Activated T-cell treated with anti-CD3 and anti-CD28 coated beads, Interleukin-2, amount 50 U/mL, for 4 hours (primary cell): ENCODE measurements at regions not wholly inside any gene's neighbourhood (a gene's known extent, or its start where the extent isn't known, plus 50 kb on each side); places are given as distances from the start of the nearest gene placed in this dataset.

Source experiments
- ATAC-seq, 2 donors: fragments of 200-7000 bp; cut with Tn5 transposase; one replicate each; pipeline ENCODE4 v1.10.0; 2021
- DNase-seq: peaks from one replicate; pipeline ENCODE4 v3.0.0-alpha.2; 2020
- H3K27me3 Mint-ChIP-seq: one replicate; pipeline ENCODE4 v1.8.0; 2021; ENCODE audit warnings: low read depth, mixed read lengths
- H3K36me3 Mint-ChIP-seq: one replicate; pipeline ENCODE4 v1.8.0; 2022; ENCODE audit warnings: mixed read lengths; ENCODE audit not compliant: insufficient read depth
- H3K4me1 Mint-ChIP-seq: one replicate; pipeline ENCODE4 v1.8.0; 2021; ENCODE audit warnings: low read depth, mixed read lengths
- H3K4me3 Mint-ChIP-seq: one replicate; pipeline ENCODE4 v1.8.0; 2021; ENCODE audit warnings: mild to moderate bottlenecking, moderate library complexity, mixed read lengths
- H3K9me3 Mint-ChIP-seq: one replicate; pipeline ENCODE4 v1.8.0; 2021; ENCODE audit warnings: mixed read lengths

GRCh38 chr6:14857501-14857900 is 388.4 kb upstream of the JARID2 start:
- Mint-ChIP-seq H3K4me3 (peak overlapping the region; percentile 69), H3K27me3 (no peaks in the 10 kb centered on the region), H3K9me3 (no peaks in the 10 kb centered on the region), H3K4me1 (peaks cover 47% of the 10 kb centered on the region), H3K36me3 (no peaks in the 10 kb centered on the region)
- DNase-seq (peak; percentile 81), ATAC-seq (peak; percentile 71 to 77)

- no peak overlapping the region for H3K4me3 Mint-ChIP-seq
- H3K9me3 Mint-ChIP-seq, result no peaks in the 10 kb centered on the region
- DNase-seq, result no peak
- H3K27me3 Mint-ChIP-seq, result no peaks in the 10 kb centered on the region
- ATAC-seq, result peak; percentile 71 to 81
- no peaks in the 10 kb centered on the region for H3K36me3 Mint-ChIP-seq
- H3K4me1 Mint-ChIP-seq, result peaks cover 47% of the 10 kb centered on the region
These were observed 387.1 kb upstream of the JARID2 start for GRCh38 chr6:14858808-14859207.

- DNase-seq, result no peak
- no peak for ATAC-seq
- H3K4me3 Mint-ChIP-seq, result no peak overlapping the region
- no peaks in the 10 kb centered on the region for H3K9me3 Mint-ChIP-seq
- H3K36me3 Mint-ChIP-seq, result no peaks in the 10 kb centered on the region
- H3K4me1 Mint-ChIP-seq, result peaks cover 51% of the 10 kb centered on the region
- no peaks in the 10 kb centered on the region for H3K27me3 Mint-ChIP-seq
These were observed 385.1 kb upstream of the JARID2 start for GRCh38 chr6:14860774-14861173.

- Mint-ChIP-seq H3K36me3 (no peaks in the 10 kb centered on the region), H3K4me1 (peaks cover 47% of the 10 kb centered on the region), H3K27me3 (no peaks in the 10 kb centered on the region), H3K4me3 (no peak overlapping the region), H3K9me3 (no peaks in the 10 kb centered on the region)
- ATAC-seq (no peak), DNase-seq (no peak)
These were observed 384.4 kb upstream of the JARID2 start for GRCh38 chr6:14861491-14861943.

GRCh38 chr6:14862845-14863244 is 383.0 kb upstream of the JARID2 start:
- ATAC-seq (no peak), DNase-seq (no peak)
- Mint-ChIP-seq H3K36me3 (no peaks in the 10 kb centered on the region), H3K9me3 (no peaks in the 10 kb centered on the region), H3K4me1 (peaks cover 36% of the 10 kb centered on the region), H3K27me3 (no peaks in the 10 kb centered on the region), H3K4me3 (no peak overlapping the region)

- no peak for DNase-seq
- Mint-ChIP-seq H3K4me1 (peaks cover 25% of the 10 kb centered on the region), H3K36me3 (no peaks in the 10 kb centered on the region), H3K27me3 (no peaks in the 10 kb centered on the region), H3K4me3 (no peak overlapping the region), H3K9me3 (no peaks in the 10 kb centered on the region)
- ATAC-seq, result no peak
These were observed 381.7 kb upstream of the JARID2 start for GRCh38 chr6:14863902-14864850.

GRCh38 chr6:14865531-14866100 is 380.3 kb upstream of the JARID2 start:
- Mint-ChIP-seq H3K36me3 (no peaks in the 10 kb centered on the region), H3K4me1 (peaks cover 15% of the 10 kb centered on the region), H3K4me3 (no peak overlapping the region), H3K9me3 (no peaks in the 10 kb centered on the region), H3K27me3 (no peaks in the 10 kb centered on the region)
- peak in 1 of 2 donors; percentile 39 for ATAC-seq
- DNase-seq, result no peak

GRCh38 chr6:14867802-14868201 is 378.1 kb upstream of the JARID2 start:
- Mint-ChIP-seq H3K9me3 (no peaks in the 10 kb centered on the region), H3K36me3 (no peaks in the 10 kb centered on the region), H3K4me1 (peaks cover 13% of the 10 kb centered on the region), H3K27me3 (no peaks in the 10 kb centered on the region), H3K4me3 (no peak overlapping the region)
- ATAC-seq (no peak), DNase-seq (no peak)

GRCh38 chr6:14871221-14871620 is 374.6 kb upstream of the JARID2 start:
- DNase-seq (no peak), ATAC-seq (no peak)
- H3K27me3 Mint-ChIP-seq, result no peaks in the 10 kb centered on the region
- peaks cover 1% of the 10 kb centered on the region for H3K36me3 Mint-ChIP-seq
- H3K9me3 Mint-ChIP-seq, result no peaks in the 10 kb centered on the region
- H3K4me3 Mint-ChIP-seq, result no peak overlapping the region
- peaks cover 37% of the 10 kb centered on the region for H3K4me1 Mint-ChIP-seq

GRCh38 chr6:14873101-14873500 is 372.8 kb upstream of the JARID2 start:
- Mint-ChIP-seq H3K27me3 (no peaks in the 10 kb centered on the region), H3K4me3 (no peak overlapping the region)

GRCh38 chr6:14873781-14874441 is 372.0 kb upstream of the JARID2 start:
- no peak overlapping the region for H3K4me3 Mint-ChIP-seq
- H3K4me1 Mint-ChIP-seq, result peaks cover 62% of the 10 kb centered on the region
- no peak for DNase-seq
- ATAC-seq, result no peak
- no peaks in the 10 kb centered on the region for H3K9me3 Mint-ChIP-seq
- peaks cover 1% of the 10 kb centered on the region for H3K36me3 Mint-ChIP-seq
- no peaks in the 10 kb centered on the region for H3K27me3 Mint-ChIP-seq

More at GRCh38 chr6:14873101-14873500, 372.8 kb upstream of the JARID2 start:
- no peaks in the 10 kb centered on the region for H3K9me3 Mint-ChIP-seq
- ATAC-seq (no peak), DNase-seq (no peak)
- H3K4me1 Mint-ChIP-seq, result peaks cover 54% of the 10 kb centered on the region
- peaks cover 1% of the 10 kb centered on the region for H3K36me3 Mint-ChIP-seq

GRCh38 chr6:14874975-14875480 is 370.8 kb upstream of the JARID2 start:
- Mint-ChIP-seq H3K4me1 (peaks cover 65% of the 10 kb centered on the region), H3K4me3 (no peak overlapping the region)
- ATAC-seq, result no peak

GRCh38 chr6:14875481-14876063 is 370.3 kb upstream of the JARID2 start:
- Mint-ChIP-seq H3K36me3 (peaks cover 1% of the 10 kb centered on the region), H3K4me3 (no peak overlapping the region), H3K27me3 (no peaks in the 10 kb centered on the region), H3K9me3 (no peaks in the 10 kb centered on the region), H3K4me1 (peaks cover 66% of the 10 kb centered on the region)
- DNase-seq (no peak), ATAC-seq (peak; percentile 71 to 73)

More at GRCh38 chr6:14874975-14875480, 370.8 kb upstream of the JARID2 start:
- H3K9me3 Mint-ChIP-seq, result no peaks in the 10 kb centered on the region
- no peaks in the 10 kb centered on the region for H3K27me3 Mint-ChIP-seq
- H3K36me3 Mint-ChIP-seq, result peaks cover 1% of the 10 kb centered on the region
- no peak for DNase-seq
